Osteocyte (in vitro differentiated cells): ENCODE measurements at regions not wholly inside any gene's neighbourhood (a gene's known extent, or its start where the extent isn't known, plus 50 kb on each side); places are given as distances from the start of the nearest gene placed in this dataset.

ENCODE experiments used
- DNase-seq: peaks from one replicate; pipeline ENCODE4 v3.0.0; 2021; ENCODE audit warnings: mixed read lengths; ENCODE audit not compliant: unreplicated experiment; ENCODE audit errors: extremely low spot score
- H3K27ac Mint-ChIP-seq: one replicate; pipeline ENCODE4 v1.8.0; 2021; ENCODE audit warnings: mild to moderate bottlenecking, mixed read lengths; ENCODE audit not compliant: unreplicated experiment
- H3K27me3 Mint-ChIP-seq: one replicate; pipeline ENCODE4 v1.8.0; 2021; ENCODE audit warnings: mixed read lengths; ENCODE audit not compliant: unreplicated experiment
- H3K36me3 Mint-ChIP-seq: one replicate; pipeline ENCODE4 v1.8.0; 2021; ENCODE audit warnings: mixed read lengths; ENCODE audit not compliant: unreplicated experiment
- H3K4me1 Mint-ChIP-seq: one replicate; pipeline ENCODE4 v1.8.0; 2021; ENCODE audit warnings: mixed read lengths; ENCODE audit not compliant: unreplicated experiment
- H3K4me3 Mint-ChIP-seq: one replicate; pipeline ENCODE4 v1.8.0; 2021; ENCODE audit warnings: mild to moderate bottlenecking, moderate library complexity, mixed read lengths; ENCODE audit not compliant: unreplicated experiment
- H3K9me3 Mint-ChIP-seq: one replicate; pipeline ENCODE4 v1.8.0; 2021; ENCODE audit warnings: mixed read lengths; ENCODE audit not compliant: unreplicated experiment
- TF ChIP-seq, protein P1 (sequence below): fragments of 200-600 bp; sonication (generic); IDR thresholded peaks from 2 replicates; pipeline ENCODE4 v1.5.0; 2021; ENCODE audit warnings: antibody characterized with exemption, mild to moderate bottlenecking, moderate library complexity

DNA sequence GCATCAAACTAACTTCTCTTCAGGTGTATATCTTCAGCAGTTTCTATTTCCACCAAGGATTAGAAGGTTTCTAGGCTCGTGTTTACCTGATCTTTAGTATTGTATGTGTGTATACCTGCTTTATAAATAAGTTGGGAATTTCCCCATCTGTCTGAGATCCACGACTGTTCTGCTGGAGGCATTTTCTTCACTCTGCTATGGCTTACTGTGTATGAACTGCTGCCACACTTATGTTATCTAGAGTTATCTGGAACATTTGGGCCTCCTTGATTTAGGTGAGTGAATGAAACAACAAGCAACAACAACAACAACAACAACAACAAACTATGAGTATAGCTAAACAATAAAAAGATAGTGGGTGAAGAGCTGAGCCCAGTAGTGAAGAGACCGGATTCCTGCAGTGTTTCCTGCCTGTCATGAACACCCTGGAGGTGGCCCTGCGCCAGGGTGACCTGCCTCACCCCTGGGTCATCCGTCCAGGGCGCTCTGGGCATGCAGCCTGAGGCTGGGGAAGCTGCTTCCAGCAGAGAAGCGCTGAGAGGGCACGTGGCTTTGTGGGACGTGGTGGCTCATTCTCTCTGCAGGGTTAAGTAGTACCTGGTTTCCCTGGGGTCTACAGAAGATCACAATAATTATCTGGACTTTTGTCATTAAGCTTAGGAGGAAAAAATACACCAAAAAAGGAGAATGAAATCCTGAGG is 56.1 kb upstream of the GATA6 start:
- TF ChIP-seq, protein P1, sequence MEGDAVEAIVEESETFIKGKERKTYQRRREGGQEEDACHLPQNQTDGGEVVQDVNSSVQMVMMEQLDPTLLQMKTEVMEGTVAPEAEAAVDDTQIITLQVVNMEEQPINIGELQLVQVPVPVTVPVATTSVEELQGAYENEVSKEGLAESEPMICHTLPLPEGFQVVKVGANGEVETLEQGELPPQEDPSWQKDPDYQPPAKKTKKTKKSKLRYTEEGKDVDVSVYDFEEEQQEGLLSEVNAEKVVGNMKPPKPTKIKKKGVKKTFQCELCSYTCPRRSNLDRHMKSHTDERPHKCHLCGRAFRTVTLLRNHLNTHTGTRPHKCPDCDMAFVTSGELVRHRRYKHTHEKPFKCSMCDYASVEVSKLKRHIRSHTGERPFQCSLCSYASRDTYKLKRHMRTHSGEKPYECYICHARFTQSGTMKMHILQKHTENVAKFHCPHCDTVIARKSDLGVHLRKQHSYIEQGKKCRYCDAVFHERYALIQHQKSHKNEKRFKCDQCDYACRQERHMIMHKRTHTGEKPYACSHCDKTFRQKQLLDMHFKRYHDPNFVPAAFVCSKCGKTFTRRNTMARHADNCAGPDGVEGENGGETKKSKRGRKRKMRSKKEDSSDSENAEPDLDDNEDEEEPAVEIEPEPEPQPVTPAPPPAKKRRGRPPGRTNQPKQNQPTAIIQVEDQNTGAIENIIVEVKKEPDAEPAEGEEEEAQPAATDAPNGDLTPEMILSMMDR = no peak
- Mint-ChIP-seq H3K27me3 (peaks cover 49% of the 10 kb centered on the region), H3K36me3 (no peaks in the 10 kb centered on the region), H3K4me1 (no peaks in the 10 kb centered on the region), H3K27ac (no peak overlapping the region), H3K4me3 (no peak overlapping the region), H3K9me3 (no peaks in the 10 kb centered on the region)
- DNase-seq = no peak

DNA sequence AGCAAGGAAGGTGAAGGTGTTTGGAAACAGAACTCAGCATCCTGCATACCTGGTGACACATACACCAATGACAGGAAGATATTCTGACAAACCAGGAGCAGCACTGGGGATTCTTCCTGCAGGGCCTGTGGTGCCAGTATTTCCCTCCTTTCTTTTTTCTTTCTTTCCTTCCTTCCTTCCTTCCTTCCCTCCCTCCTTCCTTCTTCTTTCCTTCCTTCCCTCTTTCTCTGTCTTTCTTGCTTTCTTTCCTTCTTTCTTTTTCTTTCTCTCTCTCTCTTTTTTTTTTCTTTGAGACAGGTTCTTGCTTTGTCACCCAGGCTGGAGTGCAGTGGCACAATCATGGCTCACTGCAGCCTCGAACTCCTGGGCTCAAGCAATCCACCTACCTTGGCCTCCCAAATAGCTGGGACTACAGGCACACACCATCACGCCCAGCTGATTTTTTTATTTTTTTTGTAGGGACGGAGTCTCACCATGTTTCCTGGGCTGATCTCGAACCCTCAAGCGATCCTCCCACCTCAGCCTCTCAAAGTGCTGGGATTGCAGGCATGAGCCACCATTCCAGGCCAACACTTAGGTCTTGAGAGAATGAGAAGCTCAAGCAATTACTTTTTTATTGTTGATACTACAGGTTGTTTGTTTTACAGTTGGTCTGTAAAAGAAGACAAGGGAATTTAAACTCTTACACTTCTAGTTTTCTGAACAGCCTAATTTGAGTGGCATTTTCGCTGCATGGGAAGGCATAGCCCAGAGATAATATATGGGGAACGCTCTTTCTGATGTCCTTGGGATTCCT is 54.7 kb upstream of the GATA6 start:
- Mint-ChIP-seq H3K36me3 (no peaks in the 10 kb centered on the region), H3K27ac (no peak overlapping the region), H3K4me3 (no peak overlapping the region), H3K27me3 (peaks cover 55% of the 10 kb centered on the region), H3K4me1 (no peaks in the 10 kb centered on the region), H3K9me3 (no peaks in the 10 kb centered on the region)
- TF ChIP-seq, protein P1 = no peak
- no peak for DNase-seq

DNA sequence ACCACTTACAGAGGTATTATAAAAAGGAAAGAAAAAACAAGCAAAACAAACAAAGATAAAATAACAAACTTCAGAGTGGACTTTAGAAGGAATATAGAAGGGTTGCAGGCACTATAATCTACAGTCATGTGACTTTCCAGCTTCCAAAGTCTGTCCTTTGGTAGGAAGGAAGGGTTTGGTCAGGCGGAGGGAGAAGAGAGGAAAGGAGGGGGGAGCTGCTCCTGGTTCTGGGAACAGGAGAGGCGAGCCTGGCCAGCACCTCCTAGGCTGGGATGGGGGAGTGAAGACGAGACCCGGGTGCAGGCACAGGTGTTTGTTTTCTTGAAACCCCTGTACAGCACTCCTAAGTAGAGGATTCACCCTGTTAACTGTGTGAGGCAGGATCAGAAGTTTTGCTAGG is 53.8 kb upstream of the GATA6 start:
- Mint-ChIP-seq H3K4me3 (no peak overlapping the region), H3K4me1 (no peaks in the 10 kb centered on the region), H3K27ac (no peak overlapping the region), H3K36me3 (no peaks in the 10 kb centered on the region), H3K27me3 (peaks cover 58% of the 10 kb centered on the region), H3K9me3 (no peaks in the 10 kb centered on the region)
- TF ChIP-seq, protein P1 = no peak
- DNase-seq = no peak
